NCI-H345 (cell line): ENCODE measurements at regions not wholly inside any gene's neighbourhood (a gene's known extent, or its start where the extent isn't known, plus 50 kb on each side); places are given as distances from the start of the nearest gene placed in this dataset.

Experiments used
- DNase-seq: peaks from one replicate; lab custom pipeline; 2025; lab: John Stamatoyannopoulos, UW

DNA sequence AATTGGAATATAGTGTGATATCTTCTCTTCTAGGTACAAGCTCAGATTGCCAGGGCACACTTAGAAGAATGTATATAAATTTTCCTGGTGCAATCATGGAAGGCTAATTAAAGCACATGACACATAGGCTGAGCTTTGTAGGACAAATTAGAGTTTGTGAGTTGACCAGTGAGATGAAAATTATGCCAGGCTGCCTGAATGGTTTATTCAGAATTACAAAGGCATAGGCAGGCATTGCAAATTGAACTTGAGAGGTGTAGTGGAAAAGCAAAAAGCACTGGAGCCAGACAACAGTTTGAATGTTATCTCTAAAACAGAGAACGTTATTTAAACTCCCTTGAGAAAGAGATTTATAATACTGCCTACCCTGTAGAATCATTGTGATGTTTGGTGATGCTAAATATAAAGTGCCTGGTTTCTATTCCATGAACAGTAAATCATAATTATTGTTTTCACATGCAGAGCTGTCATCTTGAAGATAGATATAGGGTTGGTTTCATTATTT is 712.1 kb downstream of the TBC1D32 start:
- no peak for DNase-seq

DNA sequence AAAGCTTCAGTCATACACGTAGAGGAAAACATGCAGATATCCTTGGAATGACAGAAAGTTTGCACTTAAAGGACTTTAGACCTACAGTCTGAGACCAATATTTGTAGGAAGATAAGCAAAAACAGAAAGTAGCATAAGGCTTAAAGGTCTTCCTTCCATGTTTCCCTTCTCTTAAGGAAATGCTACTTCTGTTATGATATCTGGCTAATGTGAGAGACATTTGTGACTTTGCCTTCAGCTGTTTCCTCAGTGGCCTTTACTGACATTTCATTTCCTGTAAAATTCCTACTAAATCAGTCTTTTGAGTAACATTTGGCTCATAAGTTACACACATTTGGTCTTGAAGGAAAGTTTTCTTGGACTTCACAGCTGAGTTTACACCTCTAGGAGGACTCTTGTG is 713.4 kb downstream of the TBC1D32 start:
- no peak for DNase-seq

DNA sequence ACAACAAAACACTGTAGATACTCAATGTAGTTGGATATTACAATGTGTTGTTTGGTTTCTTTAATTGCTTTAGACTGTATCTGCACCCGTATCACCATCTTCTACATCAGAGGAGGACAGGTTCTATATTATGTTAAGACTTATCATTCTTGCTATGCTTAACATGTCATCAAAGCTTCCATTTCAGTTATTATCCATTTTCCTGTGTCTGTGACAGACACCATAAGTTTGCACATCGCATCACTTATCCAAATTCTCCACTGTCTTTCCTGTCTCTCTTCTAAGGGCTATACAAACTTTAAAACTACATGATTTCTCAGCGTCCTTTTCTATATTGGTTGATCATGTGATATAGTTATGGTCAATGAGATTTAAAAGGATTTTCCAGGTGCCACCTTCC is 719.0 kb downstream of the TBC1D32 start:
- no peak for DNase-seq

DNA sequence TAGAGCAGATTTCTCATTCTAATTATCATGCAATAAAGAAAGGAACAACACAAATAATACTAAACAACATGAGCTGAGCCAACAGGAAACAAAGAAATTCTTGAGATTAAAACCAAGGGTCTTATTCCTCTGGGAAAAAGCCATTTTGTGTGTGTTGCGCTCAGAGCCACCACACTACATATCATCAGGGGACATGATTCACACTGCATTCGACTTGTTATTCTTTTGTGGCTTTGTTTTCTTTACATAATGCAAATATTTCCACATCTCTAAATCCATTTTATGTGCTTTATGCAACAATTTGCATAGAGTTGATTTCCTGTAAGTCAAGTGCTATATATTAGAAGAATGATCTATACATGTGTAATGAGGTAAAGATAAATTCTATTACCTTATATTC is 719.6 kb downstream of the TBC1D32 start:
- DNase-seq = no peak

DNA sequence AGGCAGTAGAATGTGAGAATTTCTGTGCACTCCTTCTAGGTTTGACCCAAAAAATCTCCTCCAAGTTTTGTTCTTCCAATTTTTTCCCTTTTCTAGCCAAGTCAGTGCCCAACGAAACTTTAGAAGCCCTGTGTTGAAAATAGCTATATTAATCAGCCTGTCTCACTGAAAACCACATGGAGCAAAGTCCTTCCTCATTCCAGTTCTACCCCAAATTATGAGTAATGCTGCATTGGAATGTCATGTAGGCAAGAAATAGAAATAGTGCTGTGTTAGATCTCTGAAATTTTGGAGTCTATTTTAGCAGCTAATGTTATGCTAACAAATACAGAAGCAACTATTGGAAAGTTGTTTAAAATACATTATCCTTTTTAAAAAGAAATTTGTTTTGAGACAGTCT is 725.5 kb downstream of the TBC1D32 start:
- no peak for DNase-seq

DNA sequence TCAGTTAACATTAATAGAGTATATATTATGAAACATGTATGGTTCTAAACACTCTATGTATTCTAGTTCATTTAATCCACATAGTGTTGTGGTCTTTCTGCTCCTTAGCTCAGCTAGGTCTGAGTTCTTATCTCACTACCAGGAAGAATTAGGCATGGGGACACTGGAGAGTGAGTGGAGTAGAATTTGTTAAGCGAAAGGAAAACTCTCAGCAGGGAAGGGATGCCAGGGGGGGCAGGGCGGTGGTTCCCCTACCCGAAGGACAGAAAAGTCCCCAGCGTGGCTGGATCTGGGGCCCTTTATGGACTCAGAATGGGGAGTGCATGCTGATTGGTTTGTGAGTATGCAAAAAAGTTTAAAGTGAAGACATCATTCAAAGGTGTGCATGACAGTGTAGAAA is 727.5 kb downstream of the TBC1D32 start:
- no peak for DNase-seq

DNA sequence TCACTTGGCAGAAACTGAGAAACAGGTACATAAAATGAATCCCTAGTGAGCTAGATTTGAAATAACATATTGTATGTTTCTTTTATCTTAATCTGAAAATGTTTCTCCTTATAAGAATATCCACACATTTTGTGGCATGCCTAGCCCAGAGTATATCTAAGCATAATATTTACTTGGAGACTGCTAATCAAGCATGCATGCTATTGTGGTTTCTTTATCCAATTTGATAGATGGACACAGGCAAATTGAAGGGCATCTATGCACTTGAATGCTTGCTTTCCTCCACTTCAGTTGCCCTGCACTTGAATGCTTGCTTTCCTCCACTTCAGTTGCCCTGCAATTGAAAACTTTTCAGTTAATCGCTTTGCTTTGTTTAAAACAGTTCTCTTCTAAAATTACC is 729.8 kb downstream of the TBC1D32 start:
- DNase-seq = no peak

DNA sequence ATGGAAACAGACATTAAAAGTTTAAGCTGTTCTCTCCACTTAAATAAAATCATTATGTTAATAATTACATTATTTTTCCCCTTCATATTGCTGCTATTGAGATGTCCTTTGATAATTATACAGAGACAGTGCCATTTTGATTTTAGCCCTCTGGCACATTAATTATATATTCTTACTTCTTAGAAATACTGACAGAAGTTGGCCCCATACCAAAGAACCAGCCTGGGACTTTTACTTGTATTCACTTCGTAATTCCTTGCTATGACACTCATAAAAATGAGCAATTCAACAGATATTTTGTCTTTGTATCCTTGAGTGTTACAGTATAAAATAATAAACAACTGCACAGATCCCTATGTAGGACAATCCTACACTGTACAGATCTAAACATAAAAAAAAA is 743.7 kb downstream of the TBC1D32 start:
- no peak for DNase-seq

DNA sequence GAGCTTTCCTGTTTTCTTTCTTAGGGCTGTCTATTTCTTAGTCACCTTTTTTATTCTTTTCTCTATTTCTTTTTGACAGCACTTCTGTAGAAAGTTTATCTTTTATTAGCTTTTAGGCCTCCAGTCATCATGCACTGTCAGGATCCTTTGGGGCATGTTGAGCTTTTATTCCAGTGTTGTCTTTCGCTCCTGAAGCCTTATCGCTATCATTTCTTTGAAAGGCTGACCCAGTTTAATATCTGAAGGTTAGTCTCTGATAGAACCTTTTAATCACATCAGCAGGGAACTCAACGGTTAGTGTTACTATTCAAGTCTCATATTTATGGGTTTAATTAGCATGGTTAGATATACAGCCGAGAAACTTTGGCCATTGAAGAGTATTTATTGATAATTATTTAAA is 745.9 kb downstream of the TBC1D32 start:
- no peak for DNase-seq

DNA sequence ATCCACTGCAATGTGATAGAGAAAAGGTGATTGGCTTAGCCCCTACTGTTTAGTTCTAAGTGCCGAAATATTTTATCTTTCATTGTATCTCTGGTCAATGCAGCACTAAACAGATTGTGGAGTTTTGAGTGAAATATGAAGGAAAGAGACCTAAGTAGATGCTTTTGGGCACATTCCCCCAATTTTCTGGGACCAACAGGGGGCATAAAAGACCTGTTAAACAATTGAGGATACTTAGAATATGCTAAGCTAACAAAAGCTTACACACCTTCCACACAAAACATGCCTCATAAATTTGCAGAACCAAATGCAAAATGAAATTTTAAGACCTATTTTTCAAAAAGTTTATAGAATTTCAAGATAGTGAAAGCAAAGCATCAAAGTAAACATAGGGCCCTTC is 746.9 kb downstream of the TBC1D32 start:
- DNase-seq = no peak

DNA sequence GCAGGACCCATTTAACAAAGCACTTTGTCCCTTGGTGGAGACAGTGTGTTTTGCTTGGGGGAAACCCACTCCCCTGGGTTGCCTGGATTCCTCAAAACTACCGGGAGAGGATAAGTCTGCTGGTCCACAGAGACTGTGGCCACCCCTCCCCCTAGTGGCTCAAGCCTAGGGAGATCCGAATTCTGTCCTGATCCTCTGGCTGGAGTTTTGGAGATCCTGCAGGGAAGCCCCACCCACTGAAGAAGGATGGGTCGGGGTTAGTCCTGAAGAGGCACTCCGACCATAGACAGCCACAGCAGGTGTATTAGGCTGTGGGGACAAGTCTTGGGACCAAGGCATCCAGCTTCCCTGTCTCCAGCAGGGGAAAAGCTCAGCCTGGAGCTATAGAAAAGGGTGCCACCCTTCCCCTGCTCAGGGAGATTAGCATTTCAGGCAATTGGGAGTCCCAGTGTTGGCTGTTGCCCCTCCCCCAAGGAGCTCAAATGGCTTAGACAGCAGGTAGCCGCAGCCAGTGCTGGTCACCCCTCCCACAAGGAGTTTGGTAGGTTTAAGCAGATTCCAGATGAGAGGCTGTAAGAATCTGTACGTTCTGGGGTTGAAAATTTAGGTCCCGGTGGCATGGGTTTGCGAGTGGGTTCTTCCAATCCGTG is 750.0 kb downstream of the TBC1D32 start:
- no peak for DNase-seq

DNA sequence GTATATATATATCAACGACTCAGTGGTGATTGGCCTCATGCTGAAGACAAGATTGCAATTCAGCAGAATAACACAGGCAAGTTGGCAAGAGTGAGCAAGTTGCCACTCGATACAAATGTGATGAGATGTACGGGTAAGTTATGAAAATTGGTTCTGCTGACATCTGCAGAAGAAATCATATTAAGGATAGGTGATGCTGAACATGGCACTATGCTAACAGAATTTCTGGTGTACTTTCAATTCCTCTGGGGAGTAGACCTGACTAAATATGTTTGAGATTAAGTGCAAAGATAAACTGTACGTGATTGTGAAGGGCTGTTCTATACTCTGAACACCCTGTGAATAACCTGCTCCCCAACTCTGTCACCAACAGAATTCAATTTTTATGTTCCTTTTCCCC is 758.2 kb downstream of the TBC1D32 start:
- no peak for DNase-seq

DNA sequence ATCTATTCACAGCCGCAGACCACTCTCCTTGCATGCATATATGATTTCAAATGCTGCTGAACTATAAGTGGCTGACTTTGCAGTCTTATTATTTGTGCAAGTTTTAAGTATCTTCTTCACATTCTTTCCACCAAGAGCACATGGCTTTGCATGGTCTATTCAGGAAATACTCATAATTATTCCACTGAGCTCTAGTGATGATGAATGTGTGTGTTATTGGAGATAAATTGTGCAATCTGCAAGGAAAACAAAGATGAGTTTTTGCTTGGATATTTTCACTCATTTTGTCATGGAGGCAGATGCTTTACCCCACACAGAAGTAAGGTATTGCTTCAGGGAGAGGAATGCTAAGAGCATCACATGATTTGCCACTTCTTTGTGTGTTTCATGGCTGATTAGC is 764.6 kb downstream of the TBC1D32 start:
- no peak for DNase-seq

DNA sequence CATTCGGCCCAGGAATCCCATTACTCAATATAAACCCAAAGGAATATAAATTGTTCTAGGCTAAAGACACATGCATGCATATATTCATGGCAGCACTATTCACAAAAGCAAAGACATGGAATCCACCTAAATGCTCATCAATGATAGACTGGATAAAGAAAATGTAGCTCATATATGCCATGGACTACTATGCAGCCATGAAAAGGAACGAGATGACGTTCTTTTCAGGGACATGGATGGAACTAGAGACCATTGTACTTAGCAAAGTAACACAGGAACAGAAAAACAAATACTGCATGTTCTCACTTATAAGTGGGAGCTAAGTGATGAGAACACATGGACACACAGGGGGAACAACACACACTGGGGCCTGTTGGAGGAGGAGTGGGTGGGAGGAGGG is 769.5 kb downstream of the TBC1D32 start:
- DNase-seq = no peak

DNA sequence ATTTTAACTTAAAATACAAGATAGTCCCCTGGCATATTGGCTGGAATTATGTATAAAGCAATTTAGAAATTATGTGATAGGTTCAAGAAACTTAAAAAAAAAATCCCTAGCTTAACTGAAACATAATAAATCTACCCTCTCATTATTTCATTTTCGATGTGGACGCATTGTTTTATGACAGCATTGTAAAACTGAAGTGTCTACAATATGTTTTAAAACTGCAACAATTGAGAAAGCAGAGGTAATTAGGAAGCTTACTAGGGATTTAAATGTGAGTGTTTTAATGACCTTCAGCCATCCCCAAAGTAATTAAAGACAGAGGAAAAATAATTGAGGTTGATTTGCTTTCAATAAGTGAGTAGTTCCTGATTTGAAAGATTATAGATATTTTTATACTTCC is 776.0 kb downstream of the TBC1D32 start:
- DNase-seq = no peak

DNA sequence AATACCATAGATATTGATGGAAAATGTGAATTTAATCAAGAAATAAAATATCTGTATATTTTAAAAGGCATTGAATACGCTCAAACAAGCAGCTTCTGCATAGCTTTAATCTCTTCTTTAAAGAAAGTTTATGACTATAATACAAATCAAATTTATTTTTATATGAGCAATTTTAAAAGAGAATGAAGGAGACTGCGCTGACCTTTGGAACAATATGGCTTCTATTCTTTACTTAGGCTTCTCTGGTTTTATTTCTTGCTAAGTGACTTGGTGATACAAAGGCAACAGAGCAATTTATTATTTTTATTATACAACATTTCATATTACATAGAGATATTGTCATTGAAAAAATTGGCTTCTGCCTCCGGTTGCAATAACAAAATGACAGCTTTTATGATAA is 776.7 kb downstream of the TBC1D32 start:
- no peak for DNase-seq

DNA sequence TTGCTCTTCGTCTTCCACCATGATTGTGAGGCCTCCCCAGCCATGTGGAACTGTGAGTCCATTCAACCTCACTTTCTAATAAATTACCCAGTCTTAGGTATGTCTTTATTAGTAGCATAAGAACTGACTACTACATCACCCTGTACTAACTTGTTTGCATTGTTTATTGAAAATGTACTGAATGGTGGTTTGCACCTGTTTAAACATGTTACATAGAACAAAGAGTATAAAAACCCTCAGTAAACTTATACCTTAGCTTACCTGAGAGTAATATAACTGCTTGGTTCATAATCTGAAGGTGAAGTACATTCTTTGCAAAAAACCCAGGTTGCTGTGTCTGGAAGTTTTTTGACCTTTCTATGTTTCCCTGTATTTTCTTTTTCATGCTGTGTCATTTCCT is 777.8 kb downstream of the TBC1D32 start:
- DNase-seq = no peak

DNA sequence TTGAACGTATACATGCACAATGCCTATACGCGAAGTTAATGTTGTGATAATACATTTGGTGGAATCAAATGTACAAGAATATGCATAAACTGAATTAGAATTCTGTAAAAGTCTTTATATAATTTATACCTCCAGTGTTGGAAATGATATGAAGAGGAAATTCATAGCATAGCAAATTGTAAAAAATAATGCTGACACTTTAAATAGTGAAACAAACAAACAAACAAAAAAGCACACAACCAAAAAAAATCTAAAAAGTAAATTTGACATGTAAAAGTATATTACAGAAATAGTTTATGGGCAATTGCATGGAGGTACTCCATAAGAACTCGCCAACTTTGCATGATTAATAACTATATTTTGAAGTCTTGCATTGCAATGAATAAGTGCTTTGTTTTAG is 780.9 kb downstream of the TBC1D32 start:
- DNase-seq = no peak

DNA sequence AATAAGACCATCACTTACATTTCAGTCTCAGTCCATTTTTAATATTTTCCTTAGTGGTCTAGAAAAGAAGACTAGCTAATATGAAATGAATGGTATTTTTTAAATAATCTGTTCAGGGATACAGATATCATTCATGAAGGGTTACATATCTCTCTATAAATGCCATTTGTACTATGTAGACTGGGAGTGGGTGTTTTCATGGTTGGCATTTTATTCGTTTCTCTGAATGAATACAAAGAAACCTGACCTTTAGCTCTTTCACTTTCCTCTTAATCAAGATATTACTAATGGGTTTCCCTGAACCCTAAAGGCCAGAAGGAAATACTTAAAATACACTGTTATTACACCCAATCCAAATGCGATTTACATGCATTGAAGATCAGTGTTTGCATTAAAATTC is 788.9 kb downstream of the TBC1D32 start:
- no peak for DNase-seq

DNA sequence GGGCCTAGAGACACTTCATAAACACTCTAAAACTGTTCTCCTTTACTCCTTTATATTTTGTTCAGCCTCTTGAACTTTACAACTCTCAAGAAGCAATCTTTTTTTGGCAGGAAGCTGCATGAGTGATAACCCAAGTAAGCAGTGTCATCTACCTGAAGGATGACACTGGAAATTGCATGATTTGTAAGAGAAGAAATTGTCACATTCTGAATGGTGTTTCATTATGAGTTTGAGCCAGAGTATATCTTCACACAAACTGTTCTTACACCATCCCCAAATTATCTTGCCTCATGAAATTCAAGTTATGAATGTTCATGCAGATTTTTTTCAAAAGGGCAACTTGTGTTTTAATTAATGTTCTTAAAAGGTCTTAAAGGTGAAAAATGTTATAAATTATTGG is 799.3 kb downstream of the TBC1D32 start:
- no peak for DNase-seq

DNA sequence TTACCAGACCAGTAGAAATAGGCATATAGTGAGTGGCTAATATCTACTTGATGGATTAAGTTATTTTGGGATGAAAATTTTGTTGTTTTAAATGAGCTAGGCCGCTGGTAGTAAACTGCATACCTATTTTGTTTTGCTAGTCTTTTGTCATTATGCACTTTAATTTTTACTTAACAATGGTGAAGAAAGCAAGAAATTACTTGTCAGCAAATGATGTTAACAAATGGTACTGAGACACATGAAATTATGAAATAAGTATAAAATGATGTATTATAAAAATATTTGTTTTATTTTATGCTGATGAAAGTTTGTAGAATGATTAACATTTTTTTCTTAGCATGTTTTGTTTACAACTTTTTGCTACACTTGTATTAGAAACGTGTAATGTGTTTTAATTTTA is 807.7 kb downstream of the TBC1D32 start:
- no peak for DNase-seq

DNA sequence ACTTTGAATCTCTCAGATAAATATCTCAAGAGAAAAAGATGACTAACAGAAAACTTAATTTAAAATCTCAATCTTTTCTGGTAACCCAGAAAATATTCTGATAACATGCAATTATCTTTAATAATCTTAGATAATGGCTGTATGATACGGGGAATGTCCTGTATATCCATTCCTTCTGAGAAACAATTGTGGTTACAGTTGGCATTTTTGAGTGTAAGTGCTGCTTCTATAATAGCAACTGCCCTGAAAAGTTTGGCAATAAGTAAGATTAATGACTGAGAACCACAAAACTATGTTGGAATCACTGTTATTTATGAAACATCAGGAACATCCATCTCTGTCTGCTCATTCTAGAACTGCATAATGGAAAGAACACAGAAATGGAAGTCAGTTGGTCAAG is 819.7 kb downstream of the TBC1D32 start:
- DNase-seq = no peak

DNA sequence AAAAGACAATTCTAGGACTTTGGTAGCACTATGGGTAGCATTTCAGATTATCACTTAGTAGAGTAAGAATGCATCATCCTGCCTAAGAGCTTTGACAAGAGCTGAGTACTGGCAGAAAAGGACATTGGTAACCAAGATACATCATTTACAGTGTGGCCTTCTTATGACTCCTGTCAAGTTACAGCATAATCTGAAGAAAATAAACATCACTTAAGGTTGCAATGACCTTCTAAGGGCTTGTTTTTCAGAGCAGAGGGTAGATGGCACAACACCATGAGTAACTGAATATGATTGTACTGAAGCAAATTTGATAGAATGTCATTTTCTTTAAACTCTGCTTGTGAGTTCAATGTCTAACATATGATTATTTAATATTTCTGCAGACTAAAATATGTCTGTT is 822.6 kb downstream of the TBC1D32 start:
- no peak for DNase-seq

DNA sequence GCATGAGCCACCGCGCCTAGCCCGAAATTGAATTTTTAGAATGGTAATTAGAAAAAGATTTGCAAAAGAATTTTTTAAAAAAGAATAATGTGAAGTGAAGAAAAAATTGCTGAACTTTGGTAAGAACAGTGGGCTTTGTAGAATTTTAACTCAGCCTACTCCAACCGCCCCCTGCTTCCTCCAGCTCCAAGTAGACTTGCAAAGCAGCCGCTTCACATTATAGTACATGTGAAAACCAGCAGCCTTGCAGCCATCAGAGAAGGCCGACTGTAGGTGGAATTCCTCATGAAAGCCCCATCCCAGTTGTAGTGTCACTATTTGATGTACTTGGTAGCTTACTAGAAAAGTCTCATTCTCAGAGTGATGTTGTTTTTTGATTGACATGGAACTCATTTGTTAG is 835.6 kb downstream of the TBC1D32 start:
- no peak for DNase-seq

DNA sequence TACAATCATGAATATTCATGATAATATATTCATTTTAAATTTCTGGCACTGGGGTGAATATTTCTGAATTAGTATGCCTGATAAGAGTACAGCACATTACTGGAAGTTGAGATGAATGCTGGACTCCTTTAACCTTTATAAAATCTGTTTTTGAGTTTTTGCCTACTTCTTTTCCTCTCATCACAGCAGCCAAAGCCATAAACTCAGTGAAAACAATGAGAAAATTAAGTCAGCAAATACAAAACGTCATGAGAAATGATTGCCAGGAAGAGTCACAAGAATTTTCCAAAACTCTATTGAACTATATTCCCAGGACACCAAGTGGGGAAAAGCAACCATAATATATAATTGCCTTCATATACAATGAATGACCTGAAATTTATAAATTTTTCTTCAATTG is 837.6 kb downstream of the TBC1D32 start:
- DNase-seq = no peak
